NT2/D1 (cell line): ENCODE measurements at regions not wholly inside any gene's neighbourhood (a gene's known extent, or its start where the extent isn't known, plus 50 kb on each side); places are given as distances from the start of the nearest gene placed in this dataset.

ENCODE experiments used
- DNase-seq: peaks from one replicate; pipeline ENCODE4 v3.0.0-alpha.2; 2011; ENCODE audit warnings: low read depth, low spot score
- H3K27me3 ChIP-seq: 2 replicates; pipeline ENCODE4 v1.6.0; 2011; ENCODE audit warnings: mild to moderate bottlenecking; ENCODE audit not compliant: insufficient read length, insufficient read depth
- H3K36me3 ChIP-seq: 2 replicates; pipeline ENCODE4 v1.6.1; 2011; ENCODE audit warnings: mild to moderate bottlenecking, low read length, mixed read lengths; ENCODE audit not compliant: insufficient read depth, insufficient read length
- H3K4me1 ChIP-seq: 2 replicates; pipeline ENCODE4 v1.5.1; 2011; ENCODE audit not compliant: insufficient read depth, insufficient read length
- H3K4me3 ChIP-seq: 2 replicates; pipeline ENCODE4 v1.5.1; 2011; ENCODE audit warnings: low read depth; ENCODE audit not compliant: insufficient read length
- H3K9ac ChIP-seq: 2 replicates; pipeline ENCODE4 v1.6.0; 2011; ENCODE audit warnings: low read depth; ENCODE audit not compliant: insufficient read length
- H3K9me3 ChIP-seq: 2 replicates; pipeline ENCODE4 v1.5.1; 2011; ENCODE audit warnings: mild to moderate bottlenecking, low read length; ENCODE audit not compliant: insufficient read depth
- SUZ12 ChIP-seq: IDR thresholded peaks from 2 replicates; pipeline ENCODE4 v1.6.1; 2011; ENCODE audit not compliant: insufficient read length, insufficient read depth; ENCODE audit errors: extremely low read depth
- YY1 ChIP-seq: IDR thresholded peaks from 2 replicates; pipeline ENCODE4 v1.6.1; 2011; ENCODE audit not compliant: insufficient read length, insufficient read depth
- ZNF274 ChIP-seq: IDR thresholded peaks from 2 replicates; pipeline ENCODE4 v1.6.1; 2011; ENCODE audit warnings: mild to moderate bottlenecking, low read depth, low read length

GRCh38 chr16:80447241-80447640 is 93.6 kb upstream of the DYNLRB2 start:
- DNase-seq, result no peak
- TF ChIP-seq SUZ12, result no peak
- TF ChIP-seq YY1, result no peak
- TF ChIP-seq ZNF274, result no peak
- Histone ChIP-seq H3K4me1 (no peaks in the 10 kb centered on the region), H3K9me3 (no peaks in the 10 kb centered on the region), H3K27me3 (no peaks in the 10 kb centered on the region), H3K4me3 (no peak overlapping the region), H3K9ac (no peak overlapping the region), H3K36me3 (no peaks in the 10 kb centered on the region)

DNA sequence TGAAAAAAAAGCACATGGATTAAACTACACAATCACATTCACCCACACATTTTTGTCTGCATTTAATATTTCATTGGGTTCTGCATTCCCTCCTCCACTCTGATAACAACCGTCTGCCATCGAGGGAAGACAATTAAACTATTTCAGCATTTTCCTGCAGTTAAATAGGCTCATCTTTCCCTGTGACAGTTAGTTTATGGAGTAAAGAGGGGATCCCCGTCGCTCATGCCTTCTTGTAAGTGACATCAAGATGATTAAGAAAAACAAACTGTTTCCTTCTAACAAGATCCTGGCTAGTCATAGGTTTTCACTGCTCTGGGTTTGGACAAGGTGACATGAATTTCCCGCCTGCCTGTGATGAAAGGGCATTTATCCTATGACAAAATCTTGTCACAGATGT is 98.0 kb upstream of the DYNLRB2 start:
- Histone ChIP-seq H3K4me3 (no peak overlapping the region), H3K9ac (no peak overlapping the region), H3K4me1 (no peaks in the 10 kb centered on the region), H3K36me3 (no peaks in the 10 kb centered on the region), H3K27me3 (no peaks in the 10 kb centered on the region), H3K9me3 (no peaks in the 10 kb centered on the region)
- TF ChIP-seq SUZ12, result no peak
- TF ChIP-seq YY1, result no peak
- TF ChIP-seq ZNF274, result no peak
- DNase-seq, result no peak

DNA sequence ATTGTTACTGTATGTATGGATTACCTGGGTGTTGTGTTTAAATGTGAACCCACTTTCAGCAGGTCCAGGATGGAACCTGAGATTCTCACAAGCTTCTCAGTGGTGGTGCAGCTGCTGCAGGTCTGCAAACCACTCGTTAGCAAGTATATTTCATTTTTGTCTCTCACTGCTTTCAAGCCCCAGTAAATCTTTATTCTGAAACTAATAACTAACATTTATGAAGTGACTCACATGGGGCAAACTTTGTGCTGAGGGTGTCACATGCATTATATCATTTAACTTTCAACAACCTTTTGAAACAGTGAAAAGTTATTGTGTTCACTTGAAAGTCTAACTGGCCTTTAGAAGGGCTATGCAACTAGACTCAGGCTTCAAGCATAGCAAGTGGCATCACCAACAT is 98.9 kb upstream of the DYNLRB2 start:
- no peak for DNase-seq
- no peaks in the 10 kb centered on the region for H3K36me3 ChIP-seq
- no peak for TF ChIP-seq SUZ12
- no peak overlapping the region for H3K4me3 ChIP-seq
- no peaks in the 10 kb centered on the region for H3K4me1 ChIP-seq
- no peak overlapping the region for H3K9ac ChIP-seq
- no peaks in the 10 kb centered on the region for H3K27me3 ChIP-seq
- H3K9me3 ChIP-seq, result no peaks in the 10 kb centered on the region

- no peak for DNase-seq
- Histone ChIP-seq H3K4me1 (no peaks in the 10 kb centered on the region), H3K9me3 (no peaks in the 10 kb centered on the region), H3K4me3 (no peak overlapping the region), H3K36me3 (no peaks in the 10 kb centered on the region), H3K9ac (no peak overlapping the region), H3K27me3 (no peaks in the 10 kb centered on the region)
- no peak for TF ChIP-seq ZNF274
Measured at GRCh38 chr16:80440667-80441066, 100.1 kb upstream of the DYNLRB2 start.

GRCh38 chr16:80437707-80438106 is 103.1 kb upstream of the DYNLRB2 start:
- H3K27me3 ChIP-seq, result no peaks in the 10 kb centered on the region
- no peaks in the 10 kb centered on the region for H3K4me1 ChIP-seq
- H3K9ac ChIP-seq, result no peak overlapping the region
- peak; percentile 2 for DNase-seq
- no peak for TF ChIP-seq SUZ12
- TF ChIP-seq YY1, result no peak
- no peak for TF ChIP-seq ZNF274
- H3K4me3 ChIP-seq, result no peak overlapping the region
- H3K9me3 ChIP-seq, result no peaks in the 10 kb centered on the region
- no peaks in the 10 kb centered on the region for H3K36me3 ChIP-seq

DNA sequence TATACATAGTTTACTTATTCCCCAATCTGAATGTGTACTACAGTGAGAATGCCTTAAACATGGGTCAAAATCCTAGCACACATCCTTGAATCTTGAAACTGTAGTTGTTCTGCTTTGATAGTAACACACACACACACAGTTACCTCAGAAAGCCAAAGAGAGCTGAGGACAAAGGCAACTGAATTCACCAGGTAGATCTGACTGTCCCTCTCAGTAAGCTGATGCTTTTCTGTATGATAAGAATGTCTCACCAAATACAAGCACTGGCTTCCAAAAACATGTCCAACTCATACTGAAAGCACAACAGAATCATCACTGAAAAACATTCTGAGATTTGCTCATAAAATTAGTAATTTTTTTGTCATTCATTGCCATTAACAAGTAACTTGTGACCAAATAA is 104.3 kb upstream of the DYNLRB2 start:
- Histone ChIP-seq H3K36me3 (no peaks in the 10 kb centered on the region), H3K27me3 (no peaks in the 10 kb centered on the region), H3K9me3 (no peaks in the 10 kb centered on the region)

DNA sequence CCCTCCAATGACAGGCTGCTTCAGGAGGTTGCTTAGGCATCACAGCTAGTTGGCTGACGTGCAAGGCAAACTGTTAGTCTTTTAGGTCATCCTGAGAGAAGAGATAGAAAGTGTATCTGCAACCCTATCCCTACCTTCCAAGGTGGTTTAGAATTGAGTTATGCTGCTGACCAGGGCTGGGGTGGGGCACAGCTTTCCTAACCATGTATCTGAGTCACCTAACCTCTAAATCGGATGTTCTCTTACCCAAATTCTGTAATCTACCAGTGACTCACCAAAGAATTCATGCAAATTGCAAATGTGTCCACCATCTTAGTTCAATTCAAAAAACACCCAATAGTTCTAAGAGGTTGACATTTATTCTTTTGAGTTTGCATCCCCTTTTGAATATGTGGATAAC is 107.2 kb upstream of the DYNLRB2 start:
- no peaks in the 10 kb centered on the region for H3K27me3 ChIP-seq
- peaks cover 13% of the 10 kb centered on the region; the same call in 1 of the 2 replicates for H3K9me3 ChIP-seq
- no peak for DNase-seq
- no peak overlapping the region for H3K4me3 ChIP-seq
- H3K4me1 ChIP-seq, result no peaks in the 10 kb centered on the region
- TF ChIP-seq SUZ12 (no peak), YY1 (no peak), ZNF274 (no peak)
- H3K9ac ChIP-seq, result no peak overlapping the region
- no peaks in the 10 kb centered on the region for H3K36me3 ChIP-seq

More for the DNA sequence above, 104.3 kb upstream of the DYNLRB2 start:
- no peaks in the 10 kb centered on the region for H3K4me1 ChIP-seq
- no peak overlapping the region for H3K4me3 ChIP-seq
- DNase-seq, result no peak
- no peak overlapping the region for H3K9ac ChIP-seq
- no peak for TF ChIP-seq ZNF274
- TF ChIP-seq SUZ12, result no peak
- no peak for TF ChIP-seq YY1

- Histone ChIP-seq H3K27me3 (no peaks in the 10 kb centered on the region), H3K9ac (no peak overlapping the region), H3K4me1 (no peaks in the 10 kb centered on the region), H3K36me3 (no peaks in the 10 kb centered on the region), H3K4me3 (no peak overlapping the region), H3K9me3 (peaks cover 13% of the 10 kb centered on the region; the same call in 1 of the 2 replicates)
- no peak for DNase-seq
- TF ChIP-seq ZNF274 (no peak), SUZ12 (no peak), YY1 (no peak)
Measured at GRCh38 chr16:80427795-80428194, 113.0 kb upstream of the DYNLRB2 start.
